ENCODE measurements at regions not wholly inside any gene's neighbourhood (a gene's known extent, or its start where the extent isn't known, plus 50 kb on each side); places are given as distances from the start of the nearest gene placed in this dataset.

GRCh38 chr5:54927097-54927746 is 58.2 kb downstream of the ESM1 start:
- DNase-seq (ENCODE audit: extremely low spot score, insufficient read length, low read depth) (no peak), FAIRE-seq (no peak)

GRCh38 chr5:54924487-54924886 is 60.9 kb downstream of the ESM1 start:
- no peak for DNase-seq (ENCODE audit: extremely low spot score, insufficient read length, low read depth)
- FAIRE-seq = no peak

GRCh38 chr5:54917323-54917722 is 68.1 kb downstream of the ESM1 start:
- DNase-seq (ENCODE audit: extremely low spot score, insufficient read length, low read depth) = no peak
- no peak for FAIRE-seq

- FAIRE-seq (no peak), DNase-seq (ENCODE audit: extremely low spot score, insufficient read length, low read depth) (no peak)
These were observed 69.8 kb downstream of the ESM1 start for GRCh38 chr5:54915466-54916027.

GRCh38 chr5:54912021-54912420 is 73.4 kb downstream of the ESM1 start:
- no peak for DNase-seq (ENCODE audit: extremely low spot score, insufficient read length, low read depth)
- FAIRE-seq = no peak

- DNase-seq (ENCODE audit: extremely low spot score, insufficient read length, low read depth) (no peak), FAIRE-seq (no peak)
These were observed 75.2 kb downstream of the ESM1 start for GRCh38 chr5:54909911-54910870.

GRCh38 chr5:54908774-54909525 is 76.4 kb downstream of the ESM1 start:
- no peak for DNase-seq (ENCODE audit: extremely low spot score, insufficient read length, low read depth)

GRCh38 chr5:54905942-54906537 is 79.4 kb downstream of the ESM1 start:
- FAIRE-seq (peak; percentile 18), DNase-seq (ENCODE audit: extremely low spot score, insufficient read length, low read depth) (no peak)

More at GRCh38 chr5:54908774-54909525, 76.4 kb downstream of the ESM1 start:
- FAIRE-seq = no peak

GRCh38 chr5:54905246-54905795 is 80.1 kb downstream of the ESM1 start:
- FAIRE-seq (no peak), DNase-seq (ENCODE audit: extremely low spot score, insufficient read length, low read depth) (no peak)

- FAIRE-seq (no peak), DNase-seq (ENCODE audit: extremely low spot score, insufficient read length, low read depth) (no peak)
These were observed 81.0 kb downstream of the ESM1 start for GRCh38 chr5:54904425-54904824.

GRCh38 chr5:54902791-54903473 is 82.5 kb downstream of the ESM1 start:
- FAIRE-seq = peak; percentile 91
- DNase-seq (ENCODE audit: extremely low spot score, insufficient read length, low read depth) = peak; percentile 5

- DNase-seq (ENCODE audit: extremely low spot score, insufficient read length, low read depth) (no peak), FAIRE-seq (no peak)
These were observed 84.2 kb downstream of the ESM1 start for GRCh38 chr5:54900984-54901725.

- FAIRE-seq = no peak
- no peak for DNase-seq (ENCODE audit: extremely low spot score, insufficient read length, low read depth)
These were observed 88.4 kb downstream of the ESM1 start for GRCh38 chr5:54897001-54897400.

GRCh38 chr5:54895816-54896341 is 89.5 kb downstream of the ESM1 start:
- DNase-seq (ENCODE audit: extremely low spot score, insufficient read length, low read depth) = no peak
- no peak for FAIRE-seq

GRCh38 chr5:54894957-54895815 is 90.2 kb downstream of the ESM1 start:
- FAIRE-seq (no peak), DNase-seq (ENCODE audit: extremely low spot score, insufficient read length, low read depth) (no peak)

GRCh38 chr5:54889826-54890225 is 95.6 kb downstream of the ESM1 start:
- FAIRE-seq (no peak), DNase-seq (ENCODE audit: extremely low spot score, insufficient read length, low read depth) (no peak)

- DNase-seq (ENCODE audit: extremely low spot score, insufficient read length, low read depth) = no peak
- FAIRE-seq = no peak
These were observed 97.7 kb downstream of the ESM1 start for GRCh38 chr5:54887663-54888062.
